Epithelial cell of prostate (primary cell): ENCODE measurements at regions not wholly inside any gene's neighbourhood (a gene's known extent, or its start where the extent isn't known, plus 50 kb on each side); places are given as distances from the start of the nearest gene placed in this dataset.
A peak's percentile ranks its signal among the peaks of the same experiment; 100 is the strongest.

Source experiments
- DNase-seq: peaks from one replicate; pipeline ENCODE4 v3.0.0-alpha.2; 2011; ENCODE audit warnings: low read depth, low spot score
- H3K27ac ChIP-seq: fragments of 450-650 bp; 2 replicates; pipeline ENCODE4 v1.5.1; 2017; ENCODE audit warnings: mild to moderate bottlenecking

DNA sequence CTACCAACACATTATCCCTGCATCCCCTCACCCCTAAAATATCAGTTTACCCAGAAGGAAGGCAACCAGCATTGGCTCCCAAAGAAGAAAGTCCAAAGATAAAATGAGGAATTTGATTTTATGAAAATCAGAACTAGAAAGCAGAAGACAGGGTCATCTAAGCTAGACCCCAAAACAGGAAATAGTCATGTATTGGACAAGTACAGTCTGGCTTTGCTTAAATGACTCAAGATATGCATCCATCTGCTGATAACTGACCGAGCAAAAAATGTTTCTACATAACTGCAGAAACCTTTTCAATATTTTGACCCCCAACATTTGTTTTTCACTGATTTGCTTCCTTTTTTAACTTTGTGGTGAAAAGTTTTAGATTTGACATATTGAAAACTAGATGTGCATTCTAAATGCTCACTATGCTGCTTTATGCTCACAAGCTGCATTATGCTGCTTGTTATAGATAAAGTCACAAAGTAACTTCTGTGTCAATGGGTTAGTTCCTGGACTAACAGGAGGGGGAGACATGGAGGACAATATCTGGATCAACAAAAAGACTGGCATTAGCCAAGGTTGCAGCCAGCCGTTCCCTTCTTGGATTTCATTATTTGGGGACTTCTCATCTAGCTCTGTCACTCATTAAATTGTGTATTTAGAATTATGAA, 227.0 kb downstream of the INHBA start:
- H3K27ac ChIP-seq = no peak overlapping the region
- DNase-seq = no peak

GRCh38 chr7:41472427-41473125, 230.3 kb downstream of the INHBA start:
- H3K27ac ChIP-seq = no peak overlapping the region
- DNase-seq = no peak

DNA sequence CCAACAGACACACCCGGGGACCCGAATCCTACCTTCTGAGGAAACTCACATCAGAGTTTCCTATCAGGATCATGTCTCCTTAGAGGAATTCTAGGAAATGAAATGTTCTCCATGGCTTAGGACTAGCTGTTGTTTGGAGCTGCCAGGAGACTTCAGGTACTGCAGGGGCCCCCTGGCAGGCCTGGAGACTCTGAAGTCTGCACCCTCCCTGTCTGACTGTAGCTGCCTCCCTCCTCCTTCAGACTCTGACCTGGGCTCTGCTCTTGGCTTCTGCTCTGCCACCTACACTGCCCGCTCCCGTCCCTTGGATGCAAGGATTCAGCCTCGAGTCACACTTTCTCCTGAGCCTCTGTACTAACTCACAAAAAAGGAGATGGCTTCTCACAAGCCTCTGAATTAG, 232.8 kb downstream of the INHBA start:
- no peak overlapping the region for H3K27ac ChIP-seq
- no peak for DNase-seq

- no peak for DNase-seq
- no peak overlapping the region for H3K27ac ChIP-seq
Observed at GRCh38 chr7:41467596-41467995, 235.3 kb downstream of the INHBA start.

DNA sequence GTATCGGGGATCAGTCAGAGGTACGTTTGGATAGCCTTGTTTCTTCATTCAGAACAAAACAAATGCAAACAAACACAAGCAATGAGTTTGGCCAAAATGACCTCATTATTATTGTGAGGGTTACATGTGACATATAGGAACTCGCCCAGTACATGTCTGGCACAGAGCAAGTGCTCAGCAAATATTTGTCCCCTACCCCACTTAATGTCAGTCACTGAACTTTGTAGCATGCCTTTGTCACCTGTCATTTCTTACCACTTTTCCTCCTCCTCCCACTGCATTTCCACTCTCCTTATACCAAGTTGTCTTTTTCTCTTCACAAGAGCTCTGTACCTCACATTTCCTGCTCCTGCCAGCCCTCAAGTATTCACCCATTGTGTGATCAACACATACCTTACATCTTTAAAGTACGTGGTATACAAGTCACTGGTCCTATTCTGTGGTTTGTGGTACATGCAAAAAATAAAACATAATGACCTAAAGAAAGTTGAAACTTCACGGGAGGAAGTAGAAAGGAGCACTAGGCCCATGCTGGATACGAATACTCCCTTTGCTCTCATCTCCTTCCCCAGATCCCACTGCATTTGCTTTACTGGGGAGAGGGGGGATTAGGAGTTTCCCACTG, 236.0 kb downstream of the INHBA start:
- no peak for DNase-seq
- H3K27ac ChIP-seq = no peak overlapping the region

GRCh38 chr7:41465571-41465970, 237.3 kb downstream of the INHBA start:
- H3K27ac ChIP-seq = no peak overlapping the region
- DNase-seq = no peak

- H3K27ac ChIP-seq = no peak overlapping the region
- DNase-seq = no peak
Observed at GRCh38 chr7:41463770-41464470, 239.0 kb downstream of the INHBA start.

- no peak overlapping the region for H3K27ac ChIP-seq
- no peak for DNase-seq
Observed at GRCh38 chr7:41459623-41460261, 243.1 kb downstream of the INHBA start.

DNA sequence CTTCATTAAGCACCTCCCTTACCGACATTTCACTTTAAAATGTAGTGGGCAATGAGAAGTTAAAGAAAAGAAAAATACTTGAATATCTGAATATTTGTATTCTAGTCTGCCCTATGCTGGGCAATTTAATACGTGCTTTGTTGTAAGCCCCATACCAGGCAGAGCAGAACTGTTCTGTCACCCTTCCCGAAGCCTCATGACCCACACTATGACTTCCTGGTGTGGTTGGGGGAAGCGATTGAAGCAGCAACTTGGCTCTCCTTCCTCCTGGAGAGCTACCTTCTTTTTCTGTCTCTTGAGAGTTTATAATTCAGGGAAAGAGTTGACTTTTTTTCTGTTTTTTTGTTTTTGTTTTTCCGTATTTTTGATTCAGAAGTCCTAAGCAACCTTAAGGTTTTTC, 243.7 kb downstream of the INHBA start:
- no peak for DNase-seq
- H3K27ac ChIP-seq = no peak overlapping the region

DNA sequence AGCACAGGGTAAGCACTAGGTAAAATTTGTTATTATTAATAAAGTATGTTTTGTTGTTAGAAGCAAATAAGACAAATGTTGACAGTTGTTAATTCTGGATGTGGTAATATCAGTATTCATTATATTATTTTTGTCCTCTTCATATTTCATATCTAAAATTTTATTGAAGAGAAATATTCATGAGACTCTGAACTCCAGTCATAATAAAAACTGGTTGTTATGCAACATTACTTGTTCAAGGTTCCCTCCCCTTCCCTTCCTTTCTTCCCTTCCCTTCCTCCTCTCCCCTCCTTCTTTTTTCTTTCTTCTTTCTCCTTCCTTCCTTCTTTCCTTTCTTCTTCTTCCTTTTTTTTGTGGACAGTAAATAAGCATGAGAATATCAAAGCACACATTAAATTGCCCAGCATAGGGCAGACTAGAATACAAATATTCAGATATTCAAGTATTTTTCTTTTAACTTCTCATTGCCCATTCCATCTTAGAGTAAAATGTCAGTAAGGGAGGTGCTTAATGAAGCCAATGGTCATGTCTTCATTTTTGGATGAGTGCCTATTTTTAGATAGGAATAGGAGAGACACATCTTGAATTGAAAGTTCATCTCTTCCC, 245.0 kb downstream of the INHBA start:
- H3K27ac ChIP-seq = no peak overlapping the region
- no peak for DNase-seq

DNA sequence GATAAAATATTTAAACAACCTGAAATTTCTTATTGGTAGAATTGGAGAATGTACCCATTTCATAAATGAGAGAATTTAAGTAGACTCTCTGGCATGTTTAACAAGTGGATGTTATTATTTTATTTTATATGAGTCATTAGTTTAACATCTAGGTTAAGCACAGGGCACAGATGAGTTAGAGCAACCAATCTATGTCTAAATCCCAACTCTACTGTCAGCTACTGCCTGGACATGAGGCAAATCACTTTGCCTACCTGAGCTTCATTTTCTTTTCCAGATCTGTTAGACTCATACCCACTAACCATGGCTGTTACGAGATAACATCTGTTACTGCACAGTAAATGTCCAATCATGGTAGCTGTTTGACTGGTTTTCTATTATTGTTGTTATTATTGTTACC, 251.1 kb downstream of the INHBA start:
- peak; percentile 18 for DNase-seq
- H3K27ac ChIP-seq = no peak overlapping the region

DNA sequence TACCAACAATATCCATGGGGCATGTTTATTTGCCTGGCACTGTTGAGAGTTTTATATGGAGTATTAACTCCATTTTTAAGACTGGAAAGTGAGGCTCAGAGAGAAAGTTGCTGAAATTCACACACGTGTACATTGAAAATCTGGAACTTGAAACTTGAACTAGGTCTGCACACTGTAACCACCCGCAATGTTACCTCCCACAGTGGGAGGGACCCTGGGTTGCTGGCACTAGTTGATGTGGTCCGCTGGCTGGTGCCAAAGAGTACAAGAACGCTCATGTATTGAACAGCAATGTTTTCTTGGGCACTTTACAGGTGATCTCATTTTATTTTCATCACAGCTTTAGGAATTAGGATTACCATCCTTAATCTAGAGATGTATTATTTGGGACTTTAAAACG, 253.2 kb downstream of the INHBA start:
- no peak for DNase-seq
- no peak overlapping the region for H3K27ac ChIP-seq

- DNase-seq = no peak
Observed at GRCh38 chr7:41449286-41449685, 253.6 kb downstream of the INHBA start.

GRCh38 chr7:41448104-41448503, 254.8 kb downstream of the INHBA start:
- DNase-seq = no peak
- no peak overlapping the region for H3K27ac ChIP-seq

More at GRCh38 chr7:41449286-41449685, 253.6 kb downstream of the INHBA start:
- H3K27ac ChIP-seq = no peak overlapping the region

- H3K27ac ChIP-seq = no peak overlapping the region
- DNase-seq = no peak
Observed at GRCh38 chr7:41447450-41448042, 255.3 kb downstream of the INHBA start.

DNA sequence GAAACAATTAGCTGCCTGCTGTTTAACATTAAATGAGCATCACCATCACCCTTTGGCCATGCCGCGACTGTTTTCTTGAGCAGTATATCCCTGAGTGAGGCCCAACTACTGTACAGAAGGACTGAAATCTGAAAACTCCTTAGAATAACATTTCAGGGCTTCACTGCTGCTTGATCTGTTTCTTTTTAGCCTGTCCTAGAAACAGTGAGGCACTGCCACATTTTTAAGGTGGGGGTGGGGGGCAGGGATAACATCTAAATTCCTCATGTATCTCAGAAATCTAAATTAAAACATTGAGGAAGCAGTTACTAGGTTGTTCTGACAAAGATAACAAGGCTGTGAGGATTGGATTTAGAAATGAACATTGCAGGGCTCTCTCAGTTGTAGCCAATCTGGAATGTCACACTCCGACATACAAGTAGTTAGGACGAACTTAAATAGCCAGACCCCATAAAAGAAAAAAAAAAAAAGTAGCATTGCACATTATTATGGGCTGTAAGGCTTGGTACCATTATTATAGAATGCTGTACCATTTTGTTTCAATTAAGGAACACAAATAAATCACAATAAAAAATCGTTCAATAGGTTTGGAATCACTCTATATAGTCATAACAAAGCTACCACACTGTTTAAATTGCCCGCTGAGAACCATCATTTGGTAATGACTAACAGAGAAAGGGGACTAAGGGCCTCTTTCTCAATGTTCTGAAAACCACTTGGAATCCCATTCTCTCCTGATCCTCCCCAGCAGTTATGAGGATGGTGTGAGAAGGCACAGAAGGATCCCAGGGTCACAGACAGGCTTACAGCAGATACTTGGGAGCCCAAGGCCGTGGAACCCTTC, 256.1 kb downstream of the INHBA start:
- no peak for DNase-seq
- H3K27ac ChIP-seq = no peak overlapping the region

DNA sequence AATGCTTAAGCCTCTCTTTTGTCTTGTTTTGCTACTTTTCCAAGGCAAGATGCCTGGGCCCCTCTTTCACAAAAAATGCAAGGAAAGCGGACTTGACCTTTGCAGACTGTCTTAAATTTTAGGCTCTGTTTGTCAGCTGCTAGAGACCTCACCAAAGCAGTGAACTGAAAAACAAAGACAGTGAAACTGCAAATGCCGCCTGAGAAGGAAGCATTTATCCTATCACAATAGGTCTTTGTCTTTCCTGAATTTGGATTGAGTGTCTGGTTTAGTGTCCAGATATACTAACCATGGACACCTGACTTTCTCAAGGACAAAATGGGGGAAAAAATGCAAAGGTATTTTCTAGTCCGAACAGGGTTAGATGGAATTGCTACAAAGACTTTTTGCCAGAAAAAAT, 256.9 kb downstream of the INHBA start:
- H3K27ac ChIP-seq = no peak overlapping the region
- no peak for DNase-seq

- DNase-seq = no peak
- H3K27ac ChIP-seq = no peak overlapping the region
Observed at GRCh38 chr7:41445432-41445831, 257.5 kb downstream of the INHBA start.

DNA sequence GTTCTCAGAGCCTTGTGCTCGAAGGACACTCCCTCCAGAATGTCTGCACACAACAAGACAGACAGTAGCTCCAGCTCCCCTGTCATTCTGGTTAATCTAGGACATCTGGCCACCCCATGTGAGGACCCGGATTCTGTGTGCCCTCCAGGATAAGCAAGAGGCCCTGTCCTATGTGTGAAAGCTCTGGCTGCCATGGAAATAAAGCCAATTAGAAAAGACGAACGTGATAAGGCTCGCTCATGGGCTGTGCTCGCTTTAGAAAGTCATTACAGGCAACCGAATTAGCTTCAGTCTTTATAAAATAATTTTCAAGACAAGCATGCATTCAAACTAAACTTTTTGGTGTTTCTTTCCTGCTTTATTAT, 263.4 kb downstream of the INHBA start:
- no peak for DNase-seq
- H3K27ac ChIP-seq = no peak overlapping the region
